WTC11 (cell line): ENCODE measurements at regions not wholly inside any gene's neighbourhood (a gene's known extent, or its start where the extent isn't known, plus 50 kb on each side); places are given as distances from the start of the nearest gene placed in this dataset.

Experiments
- ATAC-seq: fragments of 200-7000 bp; cut with Tn5 transposase; 2 replicates; pipeline ENCODE4 v1.10.0; 2021; ENCODE audit warnings: mild to moderate bottlenecking, moderate library complexity
- CTCF ChIA-PET: fragments of 300-600 bp; sonication (Branson Sonifier 250); formaldehyde crosslinking; loops from one replicate; lab custom pipeline; 2021; ENCODE audit warnings: antibody characterized with exemption; lab: Charles Lee
- POLR2A ChIA-PET: fragments of 350-600 bp; sonication (Branson Sonifier 250); formaldehyde crosslinking; loops from one replicate; lab custom pipeline; 2021; ENCODE audit warnings: antibody characterized with exemption; lab: Charles Lee
- DNase-seq: peaks from one replicate; pipeline ENCODE4 v3.0.0; 2021; ENCODE audit warnings: low spot score
- H3K27ac Mint-ChIP-seq: 2 replicates; pipeline ENCODE4 v1.8.0; 2021; ENCODE audit warnings: mixed read lengths
- H3K27me3 Mint-ChIP-seq: 2 replicates; pipeline ENCODE4 v1.8.0; 2021; ENCODE audit warnings: low read depth, mild to moderate bottlenecking, moderate library complexity, mixed read lengths
- H3K36me3 Mint-ChIP-seq: 2 replicates; pipeline ENCODE4 v1.8.0; 2021; ENCODE audit warnings: mixed read lengths
- H3K4me1 Mint-ChIP-seq: 2 replicates; pipeline ENCODE4 v1.8.0; 2022; ENCODE audit warnings: mixed read lengths
- H3K4me3 Mint-ChIP-seq: 2 replicates; pipeline ENCODE4 v1.8.0; 2021; ENCODE audit warnings: mild to moderate bottlenecking, moderate library complexity, mixed read lengths
- H3K9me3 Mint-ChIP-seq: 2 replicates; pipeline ENCODE4 v1.8.0; 2021; ENCODE audit warnings: mixed read lengths
- ATF2 ChIP-seq: sonication (generic); formaldehyde crosslinking; IDR thresholded peaks from 2 replicates; pipeline ENCODE4 v1.8.1; 2022; ENCODE audit warnings: low read depth, missing genetic modification reagents, borderline replicate concordance
- ESRRA ChIP-seq: sonication (generic); formaldehyde crosslinking; IDR thresholded peaks from 2 replicates; pipeline ENCODE4 v1.8.1; 2022; ENCODE audit warnings: mild to moderate bottlenecking, missing genetic modification reagents, borderline replicate concordance
- HMGXB4 ChIP-seq: sonication (generic); formaldehyde crosslinking; IDR thresholded peaks from 2 replicates; pipeline ENCODE4 v1.8.1; 2023; ENCODE audit warnings: mild to moderate bottlenecking, moderate library complexity, missing genetic modification reagents
- NR1H2 ChIP-seq: sonication (generic); formaldehyde crosslinking; IDR thresholded peaks from 2 replicates; pipeline ENCODE4 v1.9.0; 2021; ENCODE audit warnings: mild to moderate bottlenecking, moderate library complexity, missing genetic modification reagents
- RELA ChIP-seq: sonication (generic); formaldehyde crosslinking; IDR thresholded peaks from 2 replicates; pipeline ENCODE4 v1.8.1; 2022; ENCODE audit warnings: missing genetic modification reagents, mild to moderate bottlenecking, borderline replicate concordance
- SOX15 ChIP-seq: fragments of 250-450 bp; sonication (Bioruptor Pico); IDR thresholded peaks from 2 replicates; pipeline ENCODE4 v1.9.0; 2021; ENCODE audit warnings: mild to moderate bottlenecking
- ZBTB43 ChIP-seq: sonication (generic); formaldehyde crosslinking; IDR thresholded peaks from 2 replicates; pipeline ENCODE4 v1.8.1; 2023; ENCODE audit warnings: mild to moderate bottlenecking, missing genetic modification reagents
- ZNF138 ChIP-seq: sonication (generic); formaldehyde crosslinking; conservative IDR thresholded peaks from 2 replicates; pipeline ENCODE4 v1.8.1; 2022; ENCODE audit warnings: mild to moderate bottlenecking, moderate library complexity, missing genetic modification reagents
- ZNF425 ChIP-seq: fragments of 250-450 bp; sonication (Bioruptor Pico); conservative IDR thresholded peaks from 2 replicates; pipeline ENCODE4 v1.9.0; 2021; ENCODE audit warnings: mild to moderate bottlenecking
- ZNF512 ChIP-seq: sonication (generic); formaldehyde crosslinking; IDR thresholded peaks from 2 replicates; pipeline ENCODE4 v1.8.1; 2022; ENCODE audit warnings: missing genetic modification reagents, borderline replicate concordance

GRCh38 chr13:104586051-104586746 lies 1520.0 kb upstream of the SLC10A2 start (continued):
- no peak for TF ChIP-seq ATF2 (CRISPR knock-in tag)
- TF ChIP-seq ZNF425 (CRISPR knock-in tag): no peak
- no peak for TF ChIP-seq ESRRA (CRISPR knock-in tag)

GRCh38 chr13:104584481-104584880 lies 1518.3 kb upstream of the SLC10A2 start:
- TF ChIP-seq ZNF512 (CRISPR knock-in tag) (no peak), RELA (no peak), HMGXB4 (CRISPR knock-in tag) (no peak), ZNF138 (no peak), NR1H2 (CRISPR knock-in tag) (no peak)
- ATAC-seq (no peak), DNase-seq (no peak)
- ChIA-PET POLR2A (no interaction called here), CTCF (no interaction called here)
- Mint-ChIP-seq H3K36me3 (no peaks in the 10 kb centered on the region), H3K27ac (no peak overlapping the region), H3K4me1 (peaks cover 6% of the 10 kb centered on the region), H3K27me3 (no peaks in the 10 kb centered on the region), H3K4me3 (no peak overlapping the region), H3K9me3 (peaks cover 15% of the 10 kb centered on the region)

GRCh38 chr13:104580931-104581330 lies 1514.7 kb upstream of the SLC10A2 start:
- no peak for ATAC-seq
- Mint-ChIP-seq H3K4me3 (no peak overlapping the region), H3K4me1 (peaks cover under 1% of the 10 kb centered on the region; the same call in 1 of the 2 replicates), H3K9me3 (peaks cover 15% of the 10 kb centered on the region), H3K27me3 (no peaks in the 10 kb centered on the region), H3K27ac (no peak overlapping the region), H3K36me3 (no peaks in the 10 kb centered on the region)
- ChIA-PET POLR2A (no interaction called here), CTCF (no interaction called here)
- no peak for DNase-seq
- TF ChIP-seq ZBTB43 (CRISPR knock-in tag) (no peak), SOX15 (no peak)
